Fibroblast of skin of back (primary cell): ENCODE measurements at regions not wholly inside any gene's neighbourhood (a gene's known extent, or its start where the extent isn't known, plus 50 kb on each side); places are given as distances from the start of the nearest gene placed in this dataset.

Source experiments
- DNase-seq: peaks from one replicate; pipeline ENCODE4 v3.0.0-alpha.2; 2013

DNA sequence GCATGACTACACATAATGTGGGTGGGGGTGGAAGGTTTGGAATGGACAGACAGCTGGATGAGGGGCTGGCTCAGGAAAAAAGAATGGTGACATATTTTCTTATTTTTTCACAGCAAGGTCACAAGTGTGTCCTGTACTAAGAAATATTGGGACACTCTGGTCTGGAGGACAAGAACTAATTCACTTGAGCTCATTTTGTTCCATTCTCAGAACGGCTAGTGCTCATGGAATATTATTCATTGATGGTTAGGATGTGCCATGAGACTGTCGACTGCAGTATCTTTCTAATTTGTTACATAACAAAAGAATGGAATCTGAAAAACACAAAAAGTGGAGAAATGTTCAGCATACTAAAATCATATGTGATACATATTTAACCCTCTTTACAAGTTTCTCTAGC is 149.5 kb downstream of the BMP4 start:
- DNase-seq = no peak

DNA sequence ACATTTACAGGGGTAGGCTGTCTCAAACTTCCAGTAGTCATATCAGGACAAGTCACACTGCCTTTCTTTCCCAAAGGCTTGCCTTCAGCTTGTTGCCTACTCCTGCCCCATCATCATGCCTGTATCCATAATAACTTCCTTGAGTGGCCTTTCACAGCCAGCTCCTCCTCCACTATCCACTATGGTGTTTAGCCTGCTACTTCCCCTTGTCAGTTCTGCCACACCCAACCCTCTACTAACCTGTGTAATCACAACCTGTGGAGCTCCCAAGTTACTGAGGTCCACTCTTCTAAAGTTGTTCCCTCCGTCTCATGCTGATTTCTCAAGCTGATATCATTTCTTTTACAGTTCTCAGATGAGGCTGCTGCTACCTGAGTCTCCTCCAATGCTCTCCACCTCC is 159.9 kb downstream of the BMP4 start:
- no peak for DNase-seq

DNA sequence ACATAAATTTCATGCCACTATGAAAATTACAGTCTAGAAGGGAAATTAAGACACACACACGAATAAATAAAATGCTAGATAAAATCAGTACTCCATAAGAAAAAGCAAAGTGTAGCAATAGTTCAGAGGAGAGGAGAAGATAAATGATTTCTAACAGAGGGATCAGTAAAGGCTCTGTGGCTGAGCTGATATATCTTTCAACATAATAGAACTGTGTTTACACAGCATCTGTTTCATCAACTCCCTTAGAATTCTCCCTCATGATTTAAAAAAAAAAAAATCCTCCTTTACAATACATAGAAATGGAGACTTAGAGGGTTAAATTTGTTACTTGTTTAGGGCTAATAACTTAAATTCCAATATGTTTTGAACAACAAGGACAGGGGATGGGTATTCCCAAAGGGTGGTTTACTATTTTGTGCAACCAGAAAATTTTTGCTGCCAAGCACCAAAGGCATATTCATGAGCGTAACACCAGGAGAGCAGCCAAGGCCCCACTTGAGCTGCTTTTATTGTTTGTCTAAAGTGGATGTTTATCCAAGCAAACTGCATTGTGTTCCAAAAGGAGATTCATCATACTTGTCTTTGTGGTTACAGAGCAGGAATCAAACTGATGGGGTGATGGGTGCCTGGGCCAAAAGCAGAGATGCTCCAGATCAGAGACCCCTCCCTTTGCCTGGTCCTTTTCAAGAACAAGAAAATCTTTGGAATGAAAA is 162.7 kb downstream of the BMP4 start:
- peak; percentile 8 for DNase-seq

DNA sequence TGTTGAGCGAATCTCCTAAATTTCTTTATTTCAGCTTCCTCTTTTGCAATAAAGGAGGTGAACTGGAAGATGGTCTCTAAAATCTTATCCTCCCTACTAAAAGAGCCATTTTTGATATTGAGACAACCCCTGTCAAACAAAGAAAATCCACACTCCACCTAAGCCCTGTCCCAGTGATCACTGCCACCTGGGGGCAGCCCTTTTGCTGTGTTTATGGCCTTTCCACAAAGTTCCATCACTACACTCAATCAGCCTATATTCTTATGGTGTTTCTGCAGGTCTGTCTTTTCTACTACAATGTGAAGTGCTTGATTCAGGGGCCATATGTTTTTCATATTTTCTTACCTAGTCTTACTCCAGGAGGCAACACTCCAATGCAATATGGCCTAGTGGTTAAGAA is 163.7 kb downstream of the BMP4 start:
- DNase-seq = no peak

DNA sequence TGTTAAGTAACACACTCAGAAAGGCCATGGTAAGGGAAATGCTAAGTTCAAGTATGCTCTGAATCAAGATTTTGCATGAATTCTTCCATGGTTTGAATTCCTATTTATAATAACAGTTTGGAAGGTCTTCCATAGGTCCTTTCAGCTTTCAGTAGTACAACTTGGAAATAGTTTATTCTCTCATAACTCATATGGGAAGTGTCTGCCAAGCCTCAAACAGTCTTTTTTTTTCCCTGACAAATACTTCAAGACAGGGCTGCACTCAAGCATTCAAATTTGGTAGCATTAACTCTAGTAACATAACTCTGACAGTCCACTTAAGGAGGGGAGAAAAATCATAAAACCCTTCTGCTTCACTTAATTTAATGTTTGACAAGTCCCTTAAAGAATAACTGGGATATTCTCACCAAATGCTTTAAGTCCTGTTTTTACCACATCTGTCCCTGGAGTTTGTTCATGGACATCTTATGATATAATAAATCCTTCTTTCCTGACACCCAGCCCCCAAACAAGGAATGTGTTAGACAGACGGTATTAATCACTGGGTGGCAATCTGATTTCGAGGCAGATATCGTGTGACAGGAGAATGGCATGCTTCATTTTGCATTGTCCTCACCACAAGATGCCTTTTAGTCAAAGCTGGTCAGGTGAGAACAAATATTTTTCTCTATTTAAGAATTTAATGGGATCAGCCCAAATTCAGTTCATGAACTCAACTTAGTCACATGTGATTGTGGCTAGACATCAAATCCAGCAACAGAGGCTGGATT is 165.7 kb downstream of the BMP4 start:
- DNase-seq = peak; percentile 9

DNA sequence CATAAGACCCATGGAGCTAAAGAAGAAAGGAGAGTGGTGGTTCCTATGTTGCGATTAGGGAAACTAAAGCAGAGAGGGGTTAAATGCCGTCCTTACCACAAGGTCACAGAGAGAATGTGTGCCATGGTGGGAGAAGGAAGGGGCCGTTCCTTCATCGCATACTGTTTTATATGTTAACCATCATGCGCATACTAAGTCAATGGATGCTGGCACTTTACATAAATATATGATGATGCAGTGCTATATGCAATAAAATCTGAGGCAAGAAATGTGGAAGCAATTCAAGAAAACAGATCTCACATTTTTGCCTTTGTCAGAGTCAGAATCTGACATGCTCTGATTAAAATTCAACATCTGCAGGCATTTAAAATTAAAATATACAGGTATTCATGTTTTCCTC is 168.1 kb downstream of the BMP4 start:
- no peak for DNase-seq

DNA sequence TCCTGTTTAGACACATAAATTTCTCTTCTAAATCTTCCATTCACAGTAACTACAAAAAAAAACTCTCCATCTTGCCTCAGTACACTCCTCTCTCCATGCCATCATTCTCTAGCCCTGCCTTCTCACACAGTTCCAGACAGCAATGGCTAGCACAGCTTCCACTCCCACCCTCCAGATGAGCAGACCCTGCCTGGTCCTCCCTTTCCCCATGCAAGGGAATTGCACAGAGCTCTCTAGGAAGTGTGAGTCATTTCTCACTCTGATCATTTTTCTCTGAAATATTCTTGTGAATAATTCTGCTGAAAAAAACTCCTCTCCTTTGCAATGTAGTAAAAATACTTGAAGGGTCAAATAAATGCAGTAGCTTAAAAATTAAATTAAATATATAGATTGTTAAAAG is 170.6 kb downstream of the BMP4 start:
- no peak for DNase-seq

DNA sequence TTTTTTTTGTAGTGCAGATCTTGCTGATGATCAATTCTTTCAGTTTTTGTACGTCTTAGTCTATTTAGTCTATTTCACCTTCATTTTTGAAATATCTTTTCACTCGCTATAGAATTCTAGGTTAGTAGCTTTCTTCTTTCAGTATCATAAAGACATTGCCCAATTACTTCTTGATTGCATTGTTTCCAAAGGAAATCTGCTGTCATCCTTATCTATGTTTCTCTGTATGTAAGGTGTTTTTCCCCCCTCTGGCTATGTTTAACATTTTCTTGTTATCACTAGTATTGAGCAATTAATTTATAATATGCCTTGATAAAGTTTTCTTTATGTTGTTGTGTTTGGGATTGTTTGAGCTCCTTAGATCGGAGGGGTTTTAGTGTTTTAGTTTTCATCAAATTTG is 171.9 kb downstream of the BMP4 start:
- no peak for DNase-seq

DNA sequence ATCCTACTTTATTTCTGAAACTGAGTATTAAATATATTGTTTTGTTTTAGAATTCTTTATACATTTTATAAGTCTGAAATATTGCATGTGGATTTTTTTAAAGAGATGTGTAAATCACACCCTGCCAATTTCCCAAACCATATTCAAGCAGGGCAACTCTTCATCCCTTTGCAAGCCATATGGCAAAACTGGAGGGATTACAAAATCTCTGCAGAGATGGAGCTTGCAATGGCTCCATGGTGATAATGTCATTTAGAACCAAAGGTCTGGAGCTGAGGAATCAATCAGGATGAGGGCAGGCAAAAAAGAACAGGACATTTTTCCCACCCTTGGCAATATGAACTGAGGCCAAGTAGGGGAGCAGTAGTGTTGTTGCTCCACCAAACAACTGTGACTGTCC is 173.4 kb downstream of the BMP4 start:
- no peak for DNase-seq

DNA sequence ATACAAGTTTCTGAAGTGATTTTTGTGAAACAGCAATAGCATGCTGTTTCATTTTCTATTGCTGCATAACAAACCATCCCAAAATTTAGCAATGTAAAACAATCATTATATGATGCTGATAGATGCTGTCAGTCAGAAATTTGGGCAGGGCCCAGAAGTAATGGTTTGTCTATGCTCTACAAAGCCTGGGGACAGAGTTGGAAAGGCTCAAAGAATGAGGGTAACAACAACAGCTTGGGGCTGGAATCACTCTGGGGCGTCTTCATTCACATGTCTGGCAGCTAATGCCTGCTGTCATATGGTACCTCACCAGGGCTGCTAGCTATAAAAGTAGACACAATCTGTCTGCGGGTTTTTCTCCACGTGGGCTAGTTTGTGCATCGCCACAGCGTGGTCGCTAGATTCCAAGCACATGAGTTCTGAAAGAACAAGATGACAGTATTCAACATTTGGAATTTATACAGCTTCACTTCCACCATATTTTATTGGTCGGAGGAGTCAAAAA is 176.5 kb downstream of the BMP4 start:
- DNase-seq = no peak

DNA sequence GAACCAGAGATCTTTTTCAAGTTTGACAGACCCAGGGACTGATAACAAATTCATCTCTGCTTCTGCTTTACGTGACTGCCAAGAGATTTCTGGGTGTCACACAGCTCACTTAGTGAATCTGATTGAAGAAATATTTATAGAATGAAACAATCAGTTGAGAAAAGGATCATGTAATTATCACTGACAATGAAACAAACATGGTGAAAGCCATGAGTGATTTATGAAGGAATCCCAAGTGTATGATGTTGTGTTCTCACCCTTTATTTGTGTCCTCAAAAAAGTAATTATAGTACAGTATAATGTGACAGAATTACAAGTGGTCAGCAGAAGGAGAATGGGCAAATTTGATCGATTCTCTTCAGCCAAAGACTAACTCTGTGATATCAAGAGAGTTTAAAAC is 177.3 kb downstream of the BMP4 start:
- DNase-seq = no peak

DNA sequence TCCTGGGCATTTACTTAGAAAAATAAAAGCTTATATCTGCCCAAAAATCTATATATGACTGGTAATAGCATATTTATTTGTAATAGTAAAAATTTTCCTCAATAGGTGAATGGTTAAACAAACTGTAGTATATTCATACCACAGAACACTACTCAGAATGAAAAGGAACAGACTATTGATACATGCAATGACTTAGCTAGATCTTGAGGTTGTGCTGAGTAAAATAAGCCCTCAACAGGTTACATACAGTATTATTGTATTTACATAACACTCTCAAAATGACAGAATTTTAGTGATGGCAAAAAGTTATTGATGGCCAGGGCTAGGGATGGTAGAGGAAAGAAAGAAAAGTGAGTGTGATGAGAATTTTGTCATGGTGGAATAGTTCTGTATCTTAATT is 178.4 kb downstream of the BMP4 start:
- no peak for DNase-seq

DNA sequence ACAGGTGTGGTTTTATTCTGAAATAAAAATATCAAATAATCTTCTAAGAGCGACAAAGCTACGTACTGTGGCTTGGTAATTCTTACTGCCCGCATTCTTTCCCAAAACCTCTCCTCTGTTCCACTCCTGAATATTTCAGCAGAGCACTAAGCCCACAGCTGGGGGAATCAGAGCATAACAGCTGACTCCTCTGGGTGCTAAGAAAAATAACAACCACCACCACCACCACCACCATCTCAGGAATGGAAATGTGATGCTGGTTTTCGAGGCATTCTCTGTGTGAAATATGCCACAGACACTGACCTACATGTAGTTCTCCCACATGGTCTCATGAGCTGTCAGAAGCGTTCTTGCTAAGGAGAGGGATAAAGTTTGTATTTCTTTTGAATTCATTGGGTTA is 183.7 kb downstream of the BMP4 start:
- no peak for DNase-seq

DNA sequence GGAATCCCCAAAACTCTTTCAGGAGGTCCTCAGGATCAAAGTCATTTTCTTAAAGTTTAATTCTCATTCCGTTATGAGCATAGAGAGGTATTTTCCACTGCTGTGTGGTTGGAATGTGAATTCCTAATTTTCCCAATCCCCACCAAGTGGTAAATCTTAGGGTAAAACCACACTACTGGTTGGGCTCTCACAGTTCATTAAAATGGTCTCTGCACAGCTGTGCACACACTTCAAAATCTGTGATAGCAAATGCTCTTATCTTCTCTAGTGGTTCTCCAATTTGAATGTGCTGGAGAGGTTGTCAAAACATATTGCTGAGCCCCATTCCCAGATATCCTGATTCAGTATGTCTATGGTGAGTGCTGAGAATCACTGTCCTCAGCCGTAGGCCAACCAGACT is 189.1 kb downstream of the BMP4 start:
- DNase-seq = no peak

DNA sequence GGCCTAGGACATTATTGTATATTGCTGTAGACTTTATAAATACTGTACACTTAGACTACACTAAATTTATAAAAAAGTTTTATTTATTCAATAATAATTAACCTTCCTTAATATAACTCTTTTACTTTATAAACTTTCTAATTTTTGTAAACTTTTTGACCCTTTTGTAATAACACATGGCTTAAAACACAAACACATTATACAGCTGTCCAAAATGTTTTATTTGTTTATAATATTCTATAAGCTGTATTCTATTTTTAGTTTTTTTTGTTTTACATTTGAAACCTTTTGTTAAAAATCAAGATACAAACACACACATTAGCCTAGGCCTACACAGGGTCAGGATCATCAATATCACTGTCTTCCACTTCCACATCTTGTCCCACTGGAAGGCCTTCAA is 190.0 kb downstream of the BMP4 start:
- DNase-seq = no peak

DNA sequence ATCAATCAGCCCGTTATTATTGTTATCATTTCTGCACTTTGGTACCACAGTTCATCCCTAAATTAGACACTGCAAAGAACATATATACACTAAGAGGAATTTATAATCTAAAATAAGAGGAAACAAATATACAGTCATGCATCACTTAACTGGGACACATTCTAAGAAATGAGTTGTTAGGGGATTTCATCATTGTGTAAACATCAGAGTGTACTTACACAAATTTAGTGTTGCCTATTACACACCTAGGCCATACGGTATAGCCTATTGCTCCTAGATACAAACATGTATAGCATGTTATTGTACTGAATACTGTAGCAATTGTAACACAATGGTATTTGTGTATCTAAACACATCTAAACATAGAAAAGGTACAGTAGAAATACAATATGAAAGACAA is 190.5 kb downstream of the BMP4 start:
- no peak for DNase-seq

DNA sequence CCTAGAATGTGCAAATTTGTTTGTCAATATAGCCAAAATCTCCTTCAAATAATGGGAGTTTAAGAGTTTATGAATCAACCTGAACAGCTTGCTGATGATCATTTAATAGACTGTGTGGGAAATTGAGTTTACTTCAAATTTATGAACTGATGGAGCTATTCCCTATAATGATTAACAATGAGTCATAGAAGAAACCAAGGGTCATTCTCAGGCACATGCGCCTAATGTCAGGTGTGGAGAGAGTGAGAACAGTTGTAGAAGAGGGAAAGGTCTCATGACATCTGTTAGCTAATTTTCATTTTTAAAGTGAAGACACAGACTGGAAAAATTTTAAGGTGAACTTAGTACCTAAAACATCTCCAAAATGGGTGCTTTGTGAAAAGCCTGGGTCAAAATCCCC is 191.8 kb downstream of the BMP4 start:
- DNase-seq = no peak

DNA sequence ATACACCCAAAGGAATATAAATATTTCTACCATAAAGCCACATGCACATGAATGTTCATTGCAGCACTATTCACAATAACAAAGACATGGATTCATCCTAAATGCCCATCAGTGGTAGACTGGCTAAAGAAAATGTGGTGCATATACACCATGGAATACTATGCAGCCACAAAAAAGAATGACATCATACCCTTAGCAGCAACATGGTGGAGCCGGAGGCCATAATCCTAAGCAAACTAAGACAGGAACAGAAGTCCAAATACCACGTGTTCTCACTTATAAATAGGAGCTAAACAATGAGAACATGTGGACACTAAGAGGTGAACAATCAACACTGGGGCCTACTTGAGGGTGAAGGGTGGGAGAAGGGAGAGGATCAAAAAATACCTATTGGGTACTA is 198.5 kb downstream of the BMP4 start:
- DNase-seq = no peak

DNA sequence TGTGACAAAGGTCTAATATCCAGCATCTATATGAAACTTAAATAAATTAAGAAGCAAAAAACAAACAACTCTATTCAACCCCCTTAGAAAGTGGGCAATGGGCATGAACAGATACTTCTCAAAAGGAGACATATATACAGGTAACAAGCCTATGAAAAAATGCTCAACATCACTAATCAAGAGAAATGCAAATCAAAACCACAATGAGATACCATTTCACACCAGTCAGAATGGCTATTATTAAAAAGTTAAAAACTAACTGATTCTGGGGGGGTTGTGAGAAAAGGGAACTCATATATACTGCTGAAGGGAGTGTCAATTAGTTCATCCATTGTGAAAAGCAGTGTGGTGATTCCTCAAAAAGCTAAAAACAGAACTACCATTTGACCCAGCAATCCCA is 198.9 kb downstream of the BMP4 start:
- no peak for DNase-seq

DNA sequence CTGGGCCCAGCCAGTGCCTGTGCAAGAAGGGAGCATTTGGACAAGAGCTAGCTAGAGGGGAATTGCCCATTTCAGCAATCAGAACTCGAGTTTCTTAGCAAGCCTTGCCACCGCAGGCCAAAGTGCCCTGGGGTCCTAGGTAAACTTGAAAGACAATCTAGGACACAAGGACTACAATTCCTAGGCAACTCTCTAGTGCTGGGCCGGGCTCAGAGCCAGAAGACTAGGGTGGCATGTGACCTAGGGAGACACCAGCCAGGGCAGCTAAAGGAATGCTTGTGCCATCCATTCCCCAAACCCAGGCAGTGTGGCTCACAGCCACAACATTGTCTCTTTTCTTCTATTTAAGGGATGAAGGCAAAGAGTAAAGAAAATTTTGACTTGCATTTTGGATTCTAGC is 205.0 kb downstream of the BMP4 start:
- DNase-seq = no peak

DNA sequence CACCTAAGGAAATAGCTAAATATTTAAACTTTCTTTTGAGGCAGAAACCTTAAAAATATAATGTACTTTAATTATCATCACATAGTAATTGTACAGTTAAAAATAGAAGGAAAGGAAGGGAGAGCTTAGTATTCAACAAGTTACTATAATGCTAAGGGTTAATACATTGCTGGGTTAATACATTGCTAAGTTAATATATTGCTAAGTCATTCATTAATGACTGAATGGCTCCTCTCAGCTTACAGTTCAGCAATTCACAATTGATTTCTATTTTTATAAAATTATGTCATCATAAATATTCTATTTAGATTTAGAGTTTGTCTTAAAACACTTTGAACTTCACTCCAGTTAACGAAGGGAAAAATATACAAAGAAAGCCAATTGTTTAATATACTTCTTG is 207.9 kb downstream of the BMP4 start:
- DNase-seq = no peak

DNA sequence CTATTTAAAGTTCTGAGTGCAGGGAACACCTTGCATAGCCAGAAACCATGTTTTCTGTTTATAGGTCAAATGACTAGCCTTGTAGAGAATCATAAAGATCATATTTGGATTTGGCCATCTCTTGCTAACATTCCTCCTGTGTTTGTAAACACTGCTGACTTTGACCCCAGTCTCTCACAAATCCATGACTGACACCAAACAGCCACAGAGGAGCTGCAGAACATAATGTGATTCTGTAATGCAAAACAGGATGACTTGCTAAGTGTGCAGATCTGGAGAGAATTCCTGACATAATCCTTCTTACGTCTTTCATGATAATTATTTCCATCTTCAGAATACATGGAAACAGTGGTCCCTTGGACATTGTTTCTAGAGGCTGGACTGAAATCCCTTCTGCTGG is 211.8 kb downstream of the BMP4 start:
- no peak for DNase-seq

DNA sequence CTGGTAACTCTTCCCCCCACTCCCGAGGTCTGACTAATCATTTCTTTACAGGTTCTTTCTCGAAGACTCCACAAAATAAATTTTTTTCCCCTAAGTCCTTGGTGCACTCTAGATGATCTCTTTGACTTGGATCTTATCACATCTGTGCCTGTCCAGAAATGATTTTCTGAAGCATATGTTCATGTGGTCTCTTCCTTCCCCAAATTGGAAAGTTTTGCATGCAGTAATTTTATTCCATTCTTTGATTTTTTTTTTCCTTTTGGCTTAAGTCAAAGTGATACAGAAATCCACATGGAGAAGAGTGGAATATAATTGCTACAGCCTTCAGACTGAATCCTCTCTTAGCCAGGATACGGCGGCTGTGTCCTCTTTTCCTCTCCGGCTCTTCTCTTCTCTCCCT is 213.3 kb downstream of the BMP4 start:
- no peak for DNase-seq

DNA sequence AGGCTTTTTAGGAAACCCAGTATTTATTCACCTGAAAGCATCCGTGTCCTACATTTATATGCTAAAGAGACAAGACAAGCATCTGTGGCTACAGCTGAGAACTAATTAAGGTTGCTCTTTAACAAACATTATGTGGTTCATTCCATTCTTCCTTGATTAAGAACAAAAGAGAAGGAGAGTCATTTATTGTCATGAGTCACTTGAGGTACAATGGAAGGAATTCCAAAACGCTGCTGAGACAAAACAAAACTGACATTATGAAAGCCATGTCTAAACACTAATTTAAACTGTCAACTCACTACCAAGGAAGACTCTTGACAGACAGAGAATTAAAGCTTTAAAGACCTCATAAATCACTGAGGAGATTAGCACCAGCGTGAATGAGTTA is 214.4 kb downstream of the BMP4 start:
- DNase-seq = no peak
